HEK293 (cell line): ENCODE measurements at regions not wholly inside any gene's neighbourhood (a gene's known extent, or its start where the extent isn't known, plus 50 kb on each side); places are given as distances from the start of the nearest gene placed in this dataset.

Experiments used
- CTCF ChIA-PET: fragments of 350-600 bp; formaldehyde crosslinking; extraction: SDS; loops from one replicate; lab custom pipeline; 2021; ENCODE audit warnings: antibody characterized with exemption; lab: Yijun Ruan, JAX
- POLR2A ChIA-PET: fragments of 300-600 bp; formaldehyde crosslinking; extraction: SDS; loops from one replicate; lab custom pipeline; 2020; ENCODE audit warnings: antibody characterized with exemption, inconsistent platforms; lab: Yijun Ruan, JAX
- H3K27ac ChIP-seq: fragments of 200-500 bp; sonication (Bioruptor generic); 2 replicates; pipeline ENCODE4 v1.5.1; 2014; ENCODE audit warnings: low read depth, low read length, control low read depth, inconsistent platforms; ENCODE audit errors: extremely low read depth
- H3K36me3 ChIP-seq, 2 experiments: fragments of 200-500 bp in 1 of 2; sonication (Bioruptor generic) in 1 of 2; 1 replicate in 1 of 2; 2 replicates in 1 of 2; pipeline ENCODE4 v1.5.1; 2014 to 2017; ENCODE audit warnings: inconsistent platforms in 2 of 2, low read length in 2 of 2; ENCODE audit not compliant: control insufficient read depth in 2 of 2, insufficient read depth in 1 of 2
- H3K4me1 ChIP-seq: fragments of 200-500 bp; sonication (Bioruptor generic); 2 replicates; pipeline ENCODE4 v1.5.1; 2014; ENCODE audit warnings: mild to moderate bottlenecking, low read length, inconsistent platforms; ENCODE audit not compliant: control insufficient read depth, insufficient read depth
- H3K4me3 ChIP-seq: 2 replicates; pipeline ENCODE4 v1.5.1; 2011; ENCODE audit warnings: low read depth, mild to moderate bottlenecking, control low read depth, low read length, moderate library complexity
- H3K9me3 ChIP-seq: fragments of 200-500 bp; sonication (Bioruptor generic); 2 replicates; pipeline ENCODE4 v1.5.1; 2014; ENCODE audit warnings: low read depth, low read length, inconsistent platforms; ENCODE audit not compliant: control insufficient read depth, insufficient read depth
- AEBP2 ChIP-seq: fragments of 450-650 bp; formaldehyde crosslinking; IDR thresholded peaks from 2 replicates; pipeline ENCODE4 v1.5.1; 2016; ENCODE audit warnings: missing biosample characterization, missing genetic modification characterization, borderline replicate concordance
- KLF8 ChIP-seq: fragments of 450-650 bp; formaldehyde crosslinking; IDR thresholded peaks from 2 replicates; pipeline ENCODE4 v1.5.1; 2016; ENCODE audit warnings: missing biosample characterization, missing genetic modification characterization
- OVOL3 ChIP-seq: fragments of 450-650 bp; formaldehyde crosslinking; IDR thresholded peaks from 2 replicates; pipeline ENCODE4 v1.5.1; 2016; ENCODE audit warnings: missing biosample characterization, missing genetic modification characterization
- PRDM6 ChIP-seq: fragments of 450-650 bp; formaldehyde crosslinking; IDR thresholded peaks from 2 replicates; pipeline ENCODE4 v1.5.1; 2017; ENCODE audit warnings: missing biosample characterization, missing genetic modification characterization
- ZBTB1 ChIP-seq: fragments of 450-650 bp; formaldehyde crosslinking; IDR thresholded peaks from 2 replicates; pipeline ENCODE4 v1.5.1; 2016; ENCODE audit warnings: missing biosample characterization, missing genetic modification characterization
- ZNF157 ChIP-seq: fragments of 450-650 bp; formaldehyde crosslinking; IDR thresholded peaks from 2 replicates; pipeline ENCODE4 v1.5.1; 2016; ENCODE audit warnings: missing biosample characterization, missing genetic modification characterization
- ZNF280C ChIP-seq: fragments of 450-650 bp; formaldehyde crosslinking; IDR thresholded peaks from 2 replicates; pipeline ENCODE4 v1.5.1; 2016; ENCODE audit warnings: missing biosample characterization, missing genetic modification characterization
- ZNF302 ChIP-seq: fragments of 450-650 bp; formaldehyde crosslinking; IDR thresholded peaks from 2 replicates; pipeline ENCODE4 v1.5.1; 2016; ENCODE audit warnings: missing biosample characterization, missing genetic modification characterization, low read depth
- ZNF350 ChIP-seq: fragments of 450-650 bp; formaldehyde crosslinking; IDR thresholded peaks from 2 replicates; pipeline ENCODE4 v1.5.0; 2017; ENCODE audit warnings: missing biosample characterization, mild to moderate bottlenecking, missing genetic modification characterization
- ZNF354C ChIP-seq: fragments of 450-650 bp; formaldehyde crosslinking; IDR thresholded peaks from 2 replicates; pipeline ENCODE4 v1.5.1; 2016; ENCODE audit warnings: missing biosample characterization, missing genetic modification characterization, low read depth, borderline replicate concordance
- ZNF37A ChIP-seq: fragments of 450-650 bp; IDR thresholded peaks from 2 replicates; pipeline ENCODE4 v1.5.1; 2018; ENCODE audit warnings: missing biosample characterization, missing genetic modification characterization
- ZNF488 ChIP-seq: fragments of 450-650 bp; formaldehyde crosslinking; IDR thresholded peaks from 2 replicates; pipeline ENCODE4 v1.5.1; 2016; ENCODE audit warnings: missing biosample characterization, missing genetic modification characterization
- ZNF510 ChIP-seq: fragments of 450-650 bp; formaldehyde crosslinking; IDR thresholded peaks from 2 replicates; pipeline ENCODE4 v1.5.1; 2018; ENCODE audit warnings: mild to moderate bottlenecking, missing genetic modification characterization, missing biosample characterization; ENCODE audit not compliant: insufficient replicate concordance
- ZNF555 ChIP-seq: fragments of 450-650 bp; formaldehyde crosslinking; conservative IDR thresholded peaks from 2 replicates; pipeline ENCODE4 v1.5.1; 2017; ENCODE audit warnings: missing biosample characterization, mild to moderate bottlenecking, missing genetic modification characterization, inconsistent platforms
- ZNF558 ChIP-seq: fragments of 450-650 bp; formaldehyde crosslinking; IDR thresholded peaks from 2 replicates; pipeline ENCODE4 v1.5.1; 2016; ENCODE audit warnings: missing biosample characterization, missing genetic modification characterization
- ZNF560 ChIP-seq: fragments of 450-650 bp; formaldehyde crosslinking; IDR thresholded peaks from 2 replicates; pipeline ENCODE4 v1.5.1; 2017; ENCODE audit warnings: missing biosample characterization, missing genetic modification characterization, borderline replicate concordance
- ZNF580 ChIP-seq: fragments of 450-650 bp; formaldehyde crosslinking; IDR thresholded peaks from 2 replicates; pipeline ENCODE4 v1.5.1; 2016; ENCODE audit warnings: missing biosample characterization, missing genetic modification characterization
- ZNF629 ChIP-seq: fragments of 450-650 bp; formaldehyde crosslinking; IDR thresholded peaks from 2 replicates; pipeline ENCODE4 v1.5.1; 2017; ENCODE audit warnings: missing biosample characterization, missing genetic modification characterization
- ZNF747 ChIP-seq: fragments of 450-650 bp; formaldehyde crosslinking; IDR thresholded peaks from 2 replicates; pipeline ENCODE4 v1.5.1; 2016; ENCODE audit warnings: missing biosample characterization, missing genetic modification characterization
- ZNF837 ChIP-seq: fragments of 450-650 bp; formaldehyde crosslinking; IDR thresholded peaks from 2 replicates; pipeline ENCODE4 v1.5.1; 2016; ENCODE audit warnings: missing biosample characterization, missing genetic modification characterization
- ZSCAN4 ChIP-seq: fragments of 450-650 bp; formaldehyde crosslinking; IDR thresholded peaks from 2 replicates; pipeline ENCODE4 v1.5.1; 2017; ENCODE audit warnings: missing biosample characterization, missing genetic modification characterization

- POLR2A ChIA-PET: no interaction called here
- Histone ChIP-seq H3K27ac (no peak overlapping the region), H3K9me3 (no peaks in the 10 kb centered on the region), H3K4me3 (no peak overlapping the region), H3K4me1 (no peaks in the 10 kb centered on the region), H3K36me3 (no peaks in the 10 kb centered on the region)
- CTCF ChIA-PET: no interaction called here
- TF ChIP-seq ZNF280C (no peak), ZNF580 (no peak), ZNF560 (tag by site-specific recombination) (no peak), ZNF157 (tag by site-specific recombination) (no peak), PRDM6 (tag by site-specific recombination) (no peak), AEBP2 (tag by site-specific recombination) (no peak), ZNF555 (tag by site-specific recombination) (no peak), ZNF558 (tag by site-specific recombination) (no peak), ZSCAN4 (tag by site-specific recombination) (no peak), ZNF350 (tag by site-specific recombination) (no peak), ZNF488 (tag by site-specific recombination) (no peak), ZBTB1 (tag by site-specific recombination) (no peak), ZNF510 (tag by site-specific recombination) (no peak), ZNF37A (tag by site-specific recombination) (no peak), ZNF747 (tag by site-specific recombination) (no peak)
Measured at GRCh38 chr2:163264341-163264740, 425.8 kb upstream of the KCNH7 start.

GRCh38 chr2:163259489-163259888, 420.9 kb upstream of the KCNH7 start:
- POLR2A ChIA-PET: no interaction called here
- Histone ChIP-seq H3K9me3 (no peaks in the 10 kb centered on the region), H3K36me3 (no peaks in the 10 kb centered on the region), H3K4me3 (no peak overlapping the region), H3K4me1 (no peaks in the 10 kb centered on the region), H3K27ac (no peak overlapping the region)
- CTCF ChIA-PET: no interaction called here
- TF ChIP-seq KLF8 (tag by site-specific recombination) (no peak), ZNF302 (no peak), OVOL3 (tag by site-specific recombination) (no peak), ZNF354C (tag by site-specific recombination) (no peak), ZNF510 (tag by site-specific recombination) (no peak), ZNF629 (tag by site-specific recombination) (no peak), ZNF837 (tag by site-specific recombination) (no peak)
